ENCODE measurements at regions not wholly inside any gene's neighbourhood (a gene's known extent, or its start where the extent isn't known, plus 50 kb on each side); places are given as distances from the start of the nearest gene placed in this dataset.

GRCh38 chr13:106129993-106130392, 405.5 kb downstream of the EFNB2 start:
- no peak for DNase-seq (ENCODE audit: low read depth)

DNA sequence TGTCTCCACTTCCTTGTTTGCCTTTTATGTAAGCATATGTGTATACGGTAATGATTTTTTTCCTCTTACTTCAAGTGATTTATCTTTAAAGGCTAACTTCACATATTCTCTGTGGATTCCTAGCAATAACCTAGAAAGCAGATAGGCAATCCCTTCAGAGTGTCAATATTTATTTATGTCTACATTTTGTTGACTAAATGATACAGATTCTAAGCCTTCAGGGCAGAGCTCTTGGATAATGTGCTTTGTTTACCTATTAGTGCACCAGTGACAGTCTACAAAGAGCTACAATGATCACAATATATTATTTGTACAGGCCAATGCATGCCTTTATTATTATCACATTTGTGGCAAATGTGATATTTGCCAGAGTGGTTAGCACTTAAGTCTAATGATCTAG, 406.2 kb downstream of the EFNB2 start:
- no peak for DNase-seq (ENCODE audit: low read depth)

DNA sequence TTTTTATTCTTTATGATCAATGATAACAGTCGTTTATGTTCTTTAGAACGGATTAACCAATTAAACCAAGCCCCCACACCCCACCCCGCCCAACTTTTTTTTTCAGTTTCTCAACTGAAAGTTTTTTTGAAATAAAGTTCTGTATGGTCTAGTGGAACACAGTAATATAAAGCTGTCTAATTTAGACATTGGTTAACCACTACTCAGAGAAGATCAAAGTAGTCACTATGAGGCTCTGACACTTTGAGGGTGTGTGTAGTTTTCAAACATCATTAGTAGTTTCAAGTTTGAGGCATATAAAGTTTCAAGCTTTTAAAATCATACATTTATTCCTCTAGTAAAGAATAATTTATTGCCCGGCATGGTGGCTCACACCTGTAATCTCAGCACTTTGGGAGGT, 413.2 kb downstream of the EFNB2 start:
- no peak for DNase-seq (ENCODE audit: low read depth)

DNA sequence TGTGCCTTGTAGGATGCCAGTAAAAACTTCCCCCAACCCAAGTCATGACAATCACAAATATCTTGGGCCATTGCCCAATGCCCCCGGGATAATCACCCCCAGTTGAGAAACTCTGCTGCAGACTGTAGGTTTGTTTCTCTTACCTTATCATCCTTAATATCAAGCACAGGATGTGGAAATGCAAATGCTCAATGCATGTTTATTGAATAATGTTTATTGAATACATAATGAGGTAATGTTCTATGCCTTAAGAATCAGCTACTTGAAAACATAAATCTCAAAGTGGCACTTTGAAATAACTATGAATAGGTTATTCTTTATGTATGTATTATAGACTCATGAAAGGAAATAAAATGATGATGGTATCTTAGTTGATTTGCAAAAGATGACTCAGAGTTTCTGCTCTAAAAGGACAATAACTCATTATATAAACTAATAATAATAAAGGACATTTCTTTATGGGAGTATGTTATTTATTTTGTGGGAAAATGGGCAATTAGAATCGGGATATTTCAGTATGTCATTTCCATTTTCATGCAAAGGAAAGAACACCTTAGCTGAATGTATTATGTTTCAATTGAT, 414.2 kb downstream of the EFNB2 start:
- no peak for DNase-seq (ENCODE audit: low read depth)

DNA sequence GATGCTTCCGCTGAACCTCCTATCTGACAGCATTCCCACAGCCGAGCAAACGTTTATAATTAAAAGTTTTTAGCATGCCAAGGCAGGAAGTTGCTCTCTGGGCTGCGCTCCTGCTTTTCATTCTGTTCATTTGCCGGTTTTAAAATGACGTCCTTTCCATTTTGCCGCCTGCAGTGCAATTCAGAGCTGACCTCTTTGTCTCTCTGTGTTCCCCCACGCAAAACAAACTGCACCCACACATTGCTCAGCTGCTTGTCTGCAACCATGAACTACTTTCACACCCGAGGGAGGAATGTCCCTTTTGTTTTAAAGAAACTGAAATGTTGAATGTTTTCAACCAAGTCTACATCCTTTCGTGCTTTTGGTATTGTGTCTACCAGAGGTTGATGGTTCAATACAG, 416.5 kb downstream of the EFNB2 start:
- DNase-seq (ENCODE audit: low read depth) = no peak

DNA sequence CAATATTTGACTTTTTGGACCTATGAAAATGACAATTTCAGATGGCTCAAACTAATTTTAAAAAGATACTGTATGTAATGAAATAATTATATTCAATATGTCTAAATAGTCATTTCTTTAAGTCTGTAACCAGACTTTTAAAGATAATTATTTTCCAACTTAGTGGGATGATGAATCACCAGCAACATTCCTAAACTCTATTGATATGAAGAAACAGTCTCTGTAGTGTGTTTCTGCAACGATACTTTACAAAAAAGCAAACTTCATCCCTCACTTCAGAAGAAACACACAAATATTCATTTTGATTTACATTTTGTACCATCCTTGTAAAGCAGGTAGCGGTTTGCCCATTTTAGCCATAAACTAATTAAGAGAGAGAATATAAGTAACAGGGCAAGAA, 417.4 kb downstream of the EFNB2 start:
- DNase-seq (ENCODE audit: low read depth) = no peak

- DNase-seq (ENCODE audit: low read depth) = no peak
Observed at GRCh38 chr13:106117640-106118039, 417.8 kb downstream of the EFNB2 start.

DNA sequence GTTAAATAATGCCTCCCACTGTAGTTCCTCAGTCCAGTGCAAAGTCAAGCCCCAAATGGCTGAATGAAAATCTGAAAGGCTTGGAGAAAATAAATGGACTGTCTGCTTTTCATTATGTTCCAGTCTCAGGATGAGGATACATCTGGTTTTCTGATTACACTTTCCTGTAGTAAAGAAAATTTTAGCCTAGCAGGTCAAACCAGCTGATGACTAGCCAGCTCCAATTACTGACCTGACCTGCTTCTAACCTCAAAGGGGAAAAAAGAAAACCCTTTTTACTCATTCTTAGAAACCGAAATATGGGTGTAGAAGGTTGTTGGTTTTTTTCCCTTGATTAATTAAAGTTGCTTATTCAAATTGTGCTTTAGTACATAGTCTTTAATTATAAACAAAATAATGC, 418.4 kb downstream of the EFNB2 start:
- no peak for DNase-seq (ENCODE audit: low read depth)

GRCh38 chr13:106115081-106115480, 420.4 kb downstream of the EFNB2 start:
- DNase-seq (ENCODE audit: low read depth) = no peak

DNA sequence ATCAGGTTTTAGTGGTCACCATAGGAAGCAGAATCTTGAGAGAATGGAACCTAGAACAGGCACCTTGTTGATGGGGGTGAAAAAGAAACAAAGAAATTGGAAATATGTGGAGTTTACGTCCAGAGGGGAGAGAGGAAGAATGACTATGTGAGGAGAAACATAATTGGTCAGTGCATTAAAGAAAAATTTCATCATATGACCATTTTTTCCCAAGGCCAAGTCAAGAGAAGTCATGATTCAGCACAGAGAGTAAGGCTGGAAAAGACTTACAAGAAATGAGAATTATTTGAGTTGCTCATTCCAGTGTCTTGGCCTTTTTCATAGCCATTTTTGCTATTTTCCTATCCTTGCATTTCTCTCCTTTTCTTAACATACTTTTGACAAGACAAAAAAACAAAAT, 421.7 kb downstream of the EFNB2 start:
- no peak for DNase-seq (ENCODE audit: low read depth)

GRCh38 chr13:106112191-106112590, 423.3 kb downstream of the EFNB2 start:
- DNase-seq (ENCODE audit: low read depth) = no peak

- DNase-seq (ENCODE audit: low read depth) = no peak
Observed at GRCh38 chr13:106110241-106110855, 425.1 kb downstream of the EFNB2 start.

GRCh38 chr13:106109391-106109791, 426.1 kb downstream of the EFNB2 start:
- DNase-seq (ENCODE audit: low read depth) = no peak

- no peak for DNase-seq (ENCODE audit: low read depth)
Observed at GRCh38 chr13:106108346-106108745, 427.1 kb downstream of the EFNB2 start.

DNA sequence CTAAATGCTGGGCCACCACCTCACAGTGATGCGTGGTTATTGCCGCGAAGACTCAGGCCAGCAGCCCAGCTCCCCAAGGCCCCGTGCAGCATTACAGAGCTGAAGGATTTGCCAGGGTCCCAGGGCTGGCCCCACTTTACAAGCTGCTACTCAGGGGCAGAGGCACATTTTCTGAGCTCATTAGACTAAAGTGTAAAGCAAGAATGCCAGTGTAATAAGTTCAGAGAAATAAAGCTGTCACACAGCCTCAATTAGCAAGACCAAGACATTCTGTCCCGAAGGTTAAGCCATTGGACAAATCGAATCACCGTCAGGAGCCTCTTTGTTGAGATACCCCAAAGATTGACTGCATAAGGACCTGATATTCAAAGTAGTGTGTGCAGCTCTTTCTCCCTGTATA, 428.4 kb downstream of the EFNB2 start:
- DNase-seq (ENCODE audit: low read depth) = no peak

GRCh38 chr13:106105153-106105552, 430.3 kb downstream of the EFNB2 start:
- no peak for DNase-seq (ENCODE audit: low read depth)

DNA sequence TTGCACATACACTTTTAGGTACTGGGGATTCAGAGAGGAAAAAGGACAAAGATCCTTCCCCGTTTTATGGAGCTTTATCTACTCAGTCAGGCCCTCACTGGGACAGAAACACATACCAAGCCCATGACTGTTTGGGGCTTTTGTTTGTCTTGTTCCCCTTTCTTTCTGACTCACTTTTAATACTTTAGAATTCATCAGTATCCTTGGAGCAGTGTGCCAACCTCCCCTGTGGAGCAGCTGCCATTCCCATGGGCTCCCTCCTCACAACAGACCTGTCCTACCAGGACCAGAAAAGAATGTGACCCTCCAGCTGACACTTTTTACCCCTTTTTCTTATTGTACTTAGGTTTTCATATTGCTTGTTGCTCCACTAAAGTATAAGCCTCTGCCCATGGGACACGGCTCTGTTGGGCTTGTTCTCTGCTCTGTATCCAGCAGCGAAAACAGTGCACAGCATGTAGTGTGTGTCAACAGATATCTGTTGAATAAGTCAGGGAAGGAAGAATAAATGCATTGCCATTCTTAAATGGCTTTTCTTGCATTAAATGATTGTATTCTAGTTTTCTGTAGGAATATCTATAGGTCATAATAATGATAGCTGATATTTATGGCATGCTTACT, 431.1 kb downstream of the EFNB2 start:
- no peak for DNase-seq (ENCODE audit: low read depth)

DNA sequence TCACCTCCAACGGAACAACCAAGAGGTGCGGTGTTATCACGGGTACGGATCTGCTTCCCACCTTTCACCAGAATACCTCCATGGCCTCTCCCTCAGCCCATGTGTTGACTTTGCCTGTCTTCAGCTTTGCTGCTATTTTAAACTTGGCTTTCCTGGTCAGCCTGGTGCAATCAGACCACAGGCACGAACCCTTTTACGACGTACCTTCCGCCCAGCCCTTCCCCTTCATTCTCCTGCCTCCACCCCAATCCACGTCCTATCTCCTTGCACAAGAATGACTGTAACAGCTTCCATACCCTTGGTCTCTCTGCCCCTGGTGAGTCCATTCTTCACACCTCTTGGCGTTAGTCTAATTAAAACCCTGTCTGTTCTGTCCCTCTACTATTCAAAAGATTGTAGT, 431.7 kb downstream of the EFNB2 start:
- DNase-seq (ENCODE audit: low read depth) = no peak

DNA sequence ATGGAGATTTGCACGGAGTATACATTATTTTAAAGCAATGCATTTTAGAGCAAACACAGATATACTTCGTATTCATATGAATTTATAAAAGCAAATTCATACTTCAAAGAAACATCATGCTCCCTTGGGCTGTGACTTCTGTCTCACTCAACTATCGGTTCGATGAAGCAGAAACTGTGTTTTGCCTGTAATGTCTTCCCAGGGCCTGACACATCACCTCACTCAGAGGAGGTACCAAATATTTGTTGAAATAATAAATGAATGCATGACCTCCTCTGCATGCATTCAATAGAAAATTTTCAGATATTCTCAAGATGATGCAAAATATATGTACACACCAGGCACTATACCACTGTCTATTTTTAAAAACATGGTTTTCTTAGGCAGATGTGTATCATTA, 432.7 kb downstream of the EFNB2 start:
- DNase-seq (ENCODE audit: low read depth) = no peak

- DNase-seq (ENCODE audit: low read depth) = no peak
Observed at GRCh38 chr13:106101201-106101600, 434.3 kb downstream of the EFNB2 start.

GRCh38 chr13:106100171-106100919, 435.1 kb downstream of the EFNB2 start:
- DNase-seq (ENCODE audit: low read depth) = no peak

GRCh38 chr13:106099765-106100164, 435.7 kb downstream of the EFNB2 start:
- no peak for DNase-seq (ENCODE audit: low read depth)

GRCh38 chr13:106098778-106099177, 436.7 kb downstream of the EFNB2 start:
- DNase-seq (ENCODE audit: low read depth) = no peak

Measured in stimulated activated CD8-positive, alpha-beta memory T cell treated with anti-CD3 and anti-CD28 coated beads, Interleukin-7, amount 100 ng/mL, for 24 hours (primary cell).